GM19452 (cell line): ENCODE measurements at regions not wholly inside any gene's neighbourhood (a gene's known extent, or its start where the extent isn't known, plus 50 kb on each side); places are given as distances from the start of the nearest gene placed in this dataset.
"Not testable (repeated sequence)": the region's sequence is repeated elsewhere in the genome, so short reads cannot be mapped to it uniquely, and the experiment has no call there.

Experiments used
- ATAC-seq: cut with Tn5 transposase; IDR thresholded peaks from one replicate; pipeline ENCODE4 v1.9.1; 2021; ENCODE audit not compliant: unreplicated experiment

DNA sequence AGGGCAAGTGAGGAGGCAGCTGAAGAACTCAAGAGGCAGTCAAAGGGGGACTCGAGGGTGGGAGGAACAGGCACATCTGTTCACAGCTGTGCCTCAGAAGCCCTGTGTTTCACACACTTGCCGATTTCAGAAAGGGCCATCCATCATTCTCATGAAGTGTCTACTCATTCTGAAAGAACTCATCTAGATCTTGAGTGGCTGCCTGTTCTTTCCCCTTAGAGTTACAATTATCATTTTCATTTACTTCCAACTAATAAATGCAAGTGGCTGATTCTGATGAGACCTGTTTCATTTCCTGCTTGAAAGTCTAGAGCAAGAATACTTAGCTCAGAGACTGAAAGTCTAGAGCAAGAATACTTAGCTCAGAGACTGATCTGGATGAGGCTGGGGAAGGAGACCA is 1145.1 kb downstream of the UQCRFS1 start:
- ATAC-seq = no peak

DNA sequence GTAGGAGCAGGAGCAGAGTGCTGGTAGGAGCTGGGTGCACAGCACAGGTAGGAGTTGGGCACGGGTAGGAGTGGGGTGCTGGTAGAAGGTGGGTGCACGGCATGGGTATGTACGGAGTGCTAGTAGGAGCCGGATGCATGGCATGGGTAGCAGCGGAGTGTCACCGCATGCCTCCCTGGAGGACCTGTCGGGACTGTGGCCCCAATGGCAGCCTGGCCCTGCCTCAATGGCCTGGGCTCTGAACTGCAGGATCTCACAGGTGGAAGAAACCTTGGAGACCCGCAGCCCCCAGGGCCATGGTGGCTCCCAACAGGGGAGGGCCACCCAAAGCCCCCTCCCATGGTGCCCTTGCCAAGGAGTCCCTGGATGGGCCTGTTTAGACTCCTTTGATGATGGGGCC is 1146.0 kb downstream of the UQCRFS1 start:
- no peak for ATAC-seq

DNA sequence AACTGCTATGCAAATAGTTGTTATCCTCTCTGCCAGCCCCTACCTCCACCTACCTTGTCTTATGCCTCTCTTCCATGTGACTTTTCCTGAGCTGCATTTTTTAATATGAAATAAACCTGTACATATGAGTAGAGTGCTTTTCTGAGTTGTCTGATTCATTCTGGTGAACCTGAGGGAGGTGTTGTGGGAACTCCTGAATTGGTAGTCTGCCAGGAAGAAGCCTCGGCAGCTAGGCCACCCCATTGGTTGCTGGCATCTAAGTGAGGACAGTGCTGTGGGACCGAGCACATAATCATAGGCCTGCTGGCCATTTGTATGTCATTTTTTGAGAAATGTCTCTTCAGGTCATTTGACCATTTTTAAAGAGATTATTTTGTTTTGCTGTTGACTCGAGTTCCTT is 1146.8 kb downstream of the UQCRFS1 start:
- no peak for ATAC-seq

DNA sequence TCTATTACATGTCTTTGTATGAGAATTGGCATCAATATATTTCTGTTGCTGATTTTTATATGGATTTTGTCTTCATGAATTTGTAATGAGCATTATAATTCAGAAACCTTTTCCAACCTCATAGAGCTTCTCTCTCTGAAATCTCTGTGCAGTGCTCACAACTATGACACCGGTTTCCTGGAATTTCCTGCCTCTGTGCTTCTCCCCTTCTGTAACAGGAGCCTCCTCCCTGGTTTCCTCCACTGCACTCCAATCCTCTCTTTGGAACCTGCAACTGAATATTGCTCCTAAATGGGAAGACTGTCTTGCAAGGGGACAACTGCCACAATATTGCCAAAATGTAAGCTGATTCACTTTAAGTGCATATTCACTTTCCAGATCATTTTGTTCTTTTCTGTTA is 1147.9 kb downstream of the UQCRFS1 start:
- ATAC-seq = no peak

DNA sequence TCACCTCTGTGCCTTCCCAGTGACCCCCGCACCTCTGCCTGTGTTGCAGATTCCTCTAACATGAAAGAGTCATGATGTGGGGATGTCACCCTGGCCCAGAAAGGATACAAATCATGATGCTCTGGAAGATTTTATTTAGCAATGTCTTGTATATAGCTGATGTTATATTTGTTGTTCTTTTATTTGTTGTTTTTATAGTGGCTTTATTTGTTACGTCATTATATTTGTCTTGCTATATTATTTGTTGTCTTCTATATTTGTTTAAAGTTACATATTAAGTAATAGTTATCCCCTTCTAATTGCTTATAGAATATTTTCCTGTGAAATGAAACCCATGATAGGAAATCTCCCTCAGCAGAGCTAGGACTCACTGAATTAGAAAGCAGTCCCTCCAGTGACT is 1149.2 kb downstream of the UQCRFS1 start:
- no peak for ATAC-seq

DNA sequence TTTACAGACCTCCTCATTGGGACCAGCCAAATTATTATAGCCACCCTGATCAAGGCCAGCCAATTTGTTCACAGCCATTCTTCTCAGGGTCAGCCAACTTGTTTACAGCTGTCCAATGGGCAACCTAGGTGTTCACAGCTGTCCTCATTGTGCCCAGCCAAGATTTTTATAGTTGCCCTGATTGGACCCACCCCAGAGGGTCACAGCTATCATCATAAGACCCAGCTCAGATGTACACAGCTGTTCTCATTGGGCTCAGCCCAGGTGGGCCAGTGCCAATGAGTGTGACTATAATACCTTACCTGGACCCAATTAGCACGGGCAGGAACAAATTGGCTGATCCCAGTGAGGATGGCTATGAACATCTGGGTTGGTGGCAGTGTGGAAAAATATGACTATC is 1151.8 kb downstream of the UQCRFS1 start:
- ATAC-seq = no peak

DNA sequence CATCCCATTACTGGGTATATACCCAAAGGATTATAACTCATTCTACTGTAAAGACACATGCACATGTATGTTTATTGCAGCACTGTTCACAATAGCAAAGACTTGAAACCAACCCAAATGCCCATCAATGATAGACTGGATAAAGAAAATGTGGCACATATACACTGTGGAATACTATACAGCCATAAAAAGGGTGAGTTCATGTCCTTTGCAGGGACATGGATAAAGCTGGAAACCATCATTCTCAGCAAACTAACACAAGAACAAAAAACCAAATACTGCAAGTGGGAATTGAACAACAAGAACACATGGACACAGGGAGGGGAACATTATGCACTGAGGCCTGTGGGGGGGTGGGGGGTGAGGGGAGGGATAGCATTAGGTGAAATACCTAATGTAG is 1155.9 kb downstream of the UQCRFS1 start:
- not testable (repeated sequence) for ATAC-seq

DNA sequence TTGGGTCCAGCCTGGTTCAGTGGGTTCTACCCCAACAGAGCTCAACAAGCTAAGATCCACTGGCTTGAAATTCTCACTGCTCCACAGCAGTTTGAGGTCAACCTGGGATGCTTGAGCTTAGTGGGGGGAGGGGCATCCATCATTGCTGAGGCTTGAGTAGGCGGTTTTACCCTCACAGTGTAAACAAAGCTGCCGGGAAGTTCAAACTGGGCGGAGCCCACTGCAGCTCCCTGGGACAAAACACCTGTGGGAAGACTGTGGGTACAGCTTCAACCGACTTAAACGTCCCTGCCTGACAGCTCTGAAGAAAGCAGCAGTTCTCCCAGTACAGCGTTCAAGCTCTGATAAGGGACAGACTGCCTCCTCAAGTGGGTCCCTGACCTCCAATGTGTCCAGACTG is 1161.9 kb downstream of the UQCRFS1 start:
- no peak for ATAC-seq

DNA sequence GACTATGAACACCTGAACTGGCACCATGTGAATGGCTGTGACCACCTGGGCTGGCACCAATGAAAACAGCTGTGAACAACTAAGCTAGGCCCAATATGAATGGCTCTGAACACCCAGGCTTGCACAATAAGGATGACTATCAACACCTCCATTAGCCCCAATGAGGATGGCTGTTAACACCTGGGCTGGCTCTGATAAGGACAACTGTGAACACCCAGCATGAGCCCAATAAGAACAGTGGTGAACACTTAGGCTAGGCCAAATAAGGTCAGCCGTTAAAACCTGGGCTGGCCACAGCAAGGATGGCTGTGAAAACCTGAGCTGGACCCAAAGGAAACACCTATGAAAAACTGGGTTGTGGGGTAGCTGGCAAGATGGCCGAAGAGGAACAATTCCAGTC is 1163.1 kb downstream of the UQCRFS1 start:
- no peak for ATAC-seq

DNA sequence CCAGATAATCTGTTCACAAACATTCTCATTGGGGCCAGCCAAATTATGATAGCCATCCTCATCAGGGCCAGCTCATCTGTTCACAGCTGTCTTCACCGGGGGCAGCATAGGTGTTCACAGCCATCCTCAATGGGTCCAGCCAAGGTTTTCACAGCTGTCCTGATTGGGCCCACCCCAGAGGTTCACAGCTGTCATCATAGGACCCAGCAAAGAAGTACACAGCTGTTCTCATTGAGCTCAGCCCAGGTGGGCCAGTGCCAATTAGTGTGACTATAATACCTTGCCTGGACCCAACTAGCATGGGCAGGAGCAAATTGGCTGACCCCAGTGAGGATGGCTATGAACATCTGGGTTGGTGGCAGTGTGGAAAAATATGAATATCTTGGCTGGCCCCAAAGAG is 1166.0 kb downstream of the UQCRFS1 start:
- ATAC-seq = no peak

DNA sequence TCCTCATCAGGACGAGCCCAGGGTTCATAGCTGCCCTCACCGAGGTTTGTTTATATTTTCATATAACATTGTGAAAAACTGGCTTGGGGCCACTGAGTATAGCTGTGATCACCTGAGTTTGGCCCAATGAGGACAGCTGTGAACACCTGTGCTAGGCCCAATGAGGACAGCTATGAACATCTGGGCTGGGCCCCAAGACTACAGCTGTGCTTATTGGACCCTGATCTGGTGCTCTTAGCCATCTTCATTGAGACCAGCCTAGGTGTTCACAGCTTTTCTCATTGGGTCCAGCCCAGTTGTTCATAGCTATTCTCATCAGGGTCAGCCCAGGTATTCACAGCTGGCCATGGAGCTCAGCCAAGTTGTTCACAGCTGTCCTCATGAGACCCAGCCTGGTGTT is 1167.3 kb downstream of the UQCRFS1 start:
- ATAC-seq = no peak

DNA sequence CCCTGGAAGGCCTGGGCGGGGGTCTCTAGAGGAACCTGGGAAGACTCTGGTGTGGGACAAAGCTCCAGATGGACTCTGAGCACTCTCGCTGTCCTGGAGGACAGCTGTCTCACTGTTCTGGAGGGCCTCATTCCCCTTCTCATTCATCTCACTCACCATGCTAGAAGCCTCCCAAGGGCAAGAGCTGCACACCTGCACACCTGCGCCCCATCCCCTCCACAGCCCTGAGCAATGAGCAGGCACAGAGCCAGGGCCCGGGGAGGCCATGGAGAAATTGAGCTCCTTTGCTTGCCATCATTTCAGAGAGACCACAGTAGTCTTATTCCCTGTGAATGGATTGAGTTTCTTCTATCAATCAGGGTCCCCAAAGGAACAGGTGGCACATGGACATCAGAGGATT is 1168.5 kb downstream of the UQCRFS1 start:
- no peak for ATAC-seq

DNA sequence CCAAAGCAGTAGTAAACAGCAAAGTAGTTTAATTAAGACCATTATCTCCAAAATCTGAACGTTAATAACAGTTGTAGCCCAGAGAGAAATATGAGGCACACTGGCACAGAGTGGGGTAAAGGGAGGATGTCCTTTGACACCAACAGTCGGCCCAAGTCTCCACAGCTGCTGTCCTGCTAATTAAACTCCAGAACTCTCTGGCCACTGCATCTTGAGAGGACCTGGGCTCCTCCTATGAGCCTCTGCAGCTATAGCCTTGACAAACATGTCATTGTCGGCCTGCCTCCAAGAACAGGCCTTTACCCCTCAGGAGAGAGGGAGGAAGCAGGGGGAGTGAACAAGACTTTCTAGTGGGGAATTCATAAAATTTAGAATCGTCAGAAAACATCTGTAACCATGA is 1170.4 kb downstream of the UQCRFS1 start:
- no peak for ATAC-seq

DNA sequence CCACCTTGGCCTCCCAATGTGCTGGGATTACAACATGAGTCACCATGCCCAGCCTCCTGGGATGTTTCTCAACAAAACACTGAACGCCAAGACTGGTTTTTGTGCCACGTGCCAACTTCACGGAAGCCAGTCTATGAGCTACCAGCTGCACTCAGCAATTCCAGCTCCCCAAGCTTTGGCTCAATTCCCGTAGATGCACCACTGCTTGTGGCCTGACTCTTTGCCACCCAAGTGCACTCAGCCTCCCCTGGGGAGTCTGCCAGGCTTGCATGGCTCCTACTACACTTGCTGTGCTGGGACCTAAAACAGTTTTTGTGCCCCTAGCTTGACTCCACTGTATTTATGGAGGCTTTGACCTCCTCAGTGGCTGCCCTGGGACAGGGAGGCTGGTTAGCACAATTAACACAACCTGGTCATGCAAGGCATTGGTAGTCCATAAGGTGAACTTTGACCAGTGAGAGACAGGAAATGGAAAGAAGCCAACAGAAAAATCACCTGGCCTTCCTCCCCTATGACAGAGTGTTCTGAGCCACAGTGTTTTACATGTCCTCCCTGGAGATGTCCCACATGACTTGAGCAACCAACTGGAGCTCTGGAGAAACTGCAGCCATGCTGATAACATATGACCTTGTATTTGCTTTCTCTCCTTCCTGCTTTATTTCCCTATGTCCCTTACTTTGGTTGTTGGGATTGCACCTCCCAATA is 1173.1 kb downstream of the UQCRFS1 start:
- no peak for ATAC-seq

DNA sequence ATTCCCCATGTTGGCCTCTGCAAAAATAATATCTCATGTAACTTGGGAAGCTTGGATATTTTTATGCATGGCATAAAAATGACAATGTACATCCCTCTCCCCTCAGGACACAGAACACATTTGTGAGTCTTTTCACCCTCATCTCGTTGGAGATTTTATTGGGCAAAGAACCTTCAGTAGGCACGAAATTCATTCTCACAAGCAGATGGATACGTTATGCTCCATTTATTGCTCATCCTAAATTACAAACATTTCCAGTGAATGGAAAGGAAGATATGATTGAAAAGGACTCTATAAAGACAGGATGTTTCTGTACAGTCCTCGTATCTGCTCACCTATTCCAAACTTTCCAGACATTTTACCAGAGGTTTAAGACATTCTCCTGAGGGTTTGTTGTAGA is 1175.8 kb downstream of the UQCRFS1 start:
- ATAC-seq = no peak

DNA sequence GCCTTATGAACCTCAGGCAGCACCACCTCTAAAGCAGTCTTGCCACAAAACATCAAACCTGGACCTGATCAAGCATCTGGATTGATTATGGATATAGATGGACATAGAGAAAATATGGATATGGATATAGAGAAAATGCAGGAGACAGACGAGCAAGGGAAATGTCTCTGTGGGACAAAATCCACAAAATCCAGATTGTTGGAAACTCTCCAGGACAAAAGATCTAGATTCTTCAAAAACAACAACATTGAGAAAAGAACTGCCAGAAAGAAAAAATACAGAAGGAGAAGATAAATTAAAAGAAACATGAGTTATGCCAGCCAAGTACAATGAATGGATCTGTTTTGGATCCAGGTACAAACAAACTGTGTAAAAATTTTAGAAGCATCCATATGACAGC is 1176.5 kb downstream of the UQCRFS1 start:
- no peak for ATAC-seq

DNA sequence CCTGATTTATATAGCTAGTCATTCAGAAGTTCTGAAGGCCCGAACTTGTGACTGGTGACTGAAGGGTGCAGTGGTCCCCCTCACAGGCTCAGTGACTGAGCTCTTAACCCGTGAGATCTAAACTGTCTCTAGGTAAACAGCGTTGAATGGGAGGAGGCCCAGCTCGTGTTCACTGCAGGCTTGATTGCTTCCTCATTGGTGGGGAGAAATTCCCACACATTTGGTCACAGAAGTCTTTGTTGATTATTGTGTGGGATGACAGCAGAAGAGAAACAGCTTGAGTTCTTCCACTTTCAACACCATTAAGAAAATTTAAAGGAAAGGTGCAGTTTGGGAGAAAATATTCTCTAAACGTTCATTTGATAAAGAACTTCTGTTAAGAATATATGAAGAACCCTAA is 1178.0 kb downstream of the UQCRFS1 start:
- ATAC-seq = no peak

DNA sequence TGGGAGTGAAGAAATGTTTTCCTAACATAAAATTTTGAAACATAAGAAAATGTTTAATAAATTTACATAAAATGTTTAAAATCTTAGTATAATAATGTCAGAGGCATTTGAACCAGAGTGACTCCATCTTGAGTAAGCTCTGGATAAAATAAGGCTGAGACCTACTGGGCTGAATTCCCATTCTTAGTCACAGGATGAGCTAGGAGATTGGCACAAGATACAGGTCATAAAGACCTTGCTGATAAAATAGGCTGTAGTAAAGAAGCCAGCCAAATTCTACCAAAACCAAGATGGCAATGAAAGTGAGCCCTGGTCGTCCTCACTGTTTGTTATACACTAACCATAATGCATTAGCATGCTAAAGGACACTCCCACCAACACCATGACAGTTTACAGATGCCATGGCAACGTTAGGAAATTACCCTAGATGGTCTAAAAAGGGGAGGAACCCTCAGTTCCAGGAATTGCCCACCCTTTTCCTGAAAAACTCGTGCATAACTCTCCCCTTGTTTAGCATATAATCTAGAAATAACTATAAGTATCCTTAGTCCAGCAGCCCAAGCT is 1184.0 kb downstream of the UQCRFS1 start:
- no peak for ATAC-seq

DNA sequence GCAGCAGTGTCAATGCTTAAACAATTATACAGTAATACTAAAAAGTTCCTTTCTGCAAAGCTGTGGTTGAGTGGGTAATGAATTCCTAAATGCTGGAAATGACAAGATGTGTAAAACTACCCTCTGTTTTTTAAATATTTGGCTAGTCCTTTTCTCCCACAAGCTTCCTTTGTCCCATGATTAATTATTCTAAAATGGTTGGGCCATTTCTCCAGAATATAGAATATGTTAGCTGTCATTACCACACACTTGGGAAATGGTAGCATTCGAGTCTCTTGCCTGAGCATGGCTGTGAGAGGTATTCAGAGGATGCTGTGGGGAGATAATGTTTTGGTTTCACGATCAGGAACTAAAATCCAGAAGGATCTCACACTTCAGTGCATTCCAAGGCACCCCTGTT is 1185.8 kb downstream of the UQCRFS1 start:
- ATAC-seq = no peak

DNA sequence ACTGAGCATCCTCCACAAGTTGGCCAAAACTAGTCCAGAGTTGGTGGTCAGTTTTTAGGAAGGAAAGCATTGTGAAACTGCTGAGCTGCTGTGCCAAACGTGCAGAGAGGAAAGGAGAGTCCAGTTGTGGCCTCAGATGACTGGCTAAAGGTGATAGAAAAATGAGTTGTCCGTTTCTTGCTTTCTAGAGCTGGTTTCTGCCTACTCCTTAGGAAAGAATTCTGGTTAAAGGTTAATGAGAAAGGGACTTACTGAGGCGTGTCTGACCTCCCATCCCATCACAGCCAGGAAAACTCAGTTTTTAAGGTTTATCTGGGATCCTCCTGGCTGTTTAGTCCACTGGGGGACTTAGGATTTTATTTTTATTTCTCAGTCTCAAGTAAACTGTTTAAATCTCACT is 1186.3 kb downstream of the UQCRFS1 start:
- ATAC-seq = no peak

DNA sequence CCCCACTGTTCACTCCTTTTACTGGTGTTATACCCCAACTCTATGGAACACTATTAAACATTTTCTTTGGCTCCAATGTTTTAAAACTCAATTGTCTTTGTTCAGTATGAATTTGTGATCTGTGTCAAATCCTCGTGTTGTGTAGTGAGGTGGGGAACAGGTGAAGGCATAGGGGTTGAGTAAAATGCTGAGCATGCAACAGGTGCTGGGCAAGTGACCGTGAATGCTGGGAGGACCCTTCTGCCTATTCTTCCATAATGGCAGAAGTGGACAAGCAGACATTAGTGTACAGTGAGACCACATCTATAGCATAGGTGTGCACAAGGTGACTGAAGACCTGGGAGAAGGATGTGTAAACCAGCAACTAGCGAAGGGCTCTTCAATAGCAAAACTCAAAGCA is 1188.0 kb downstream of the UQCRFS1 start:
- ATAC-seq = no peak

DNA sequence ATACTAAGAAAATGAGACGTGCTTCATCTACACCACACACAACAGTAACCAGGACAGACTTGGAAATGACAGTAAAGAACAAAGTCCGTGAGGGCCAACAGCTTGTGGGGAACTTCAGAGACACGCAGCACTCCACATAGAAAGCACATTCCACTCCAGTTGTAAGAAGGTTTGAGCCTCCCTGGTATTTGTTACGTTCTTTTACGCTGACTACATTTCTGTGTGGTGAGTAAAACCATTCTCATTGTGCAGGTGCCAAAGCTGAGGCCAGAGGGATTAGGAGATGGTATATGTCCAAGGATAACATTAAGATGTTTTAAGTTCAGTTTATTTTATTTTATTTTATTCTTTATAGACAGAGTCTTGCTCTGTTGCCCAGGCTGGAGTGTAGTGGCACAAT is 1189.9 kb downstream of the UQCRFS1 start:
- no peak for ATAC-seq

DNA sequence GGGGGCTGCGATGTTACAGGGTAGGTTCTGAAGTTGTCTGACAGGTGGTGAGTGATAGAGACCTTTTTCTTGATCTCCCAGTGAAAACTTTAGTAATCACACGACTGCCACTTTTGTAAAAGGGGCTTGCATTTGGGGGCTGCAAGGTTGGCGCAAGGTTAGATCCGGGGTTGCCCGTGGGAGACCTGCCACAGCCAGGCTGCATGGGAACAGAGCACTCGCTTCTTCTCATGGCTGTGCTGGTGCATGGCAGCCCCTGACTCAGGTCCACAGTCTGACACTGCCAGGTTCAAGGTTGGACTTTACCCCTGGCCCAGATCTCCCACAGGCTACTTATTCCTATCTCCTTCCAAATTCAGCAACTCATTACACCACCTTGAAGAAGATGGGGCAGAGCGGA is 1190.4 kb downstream of the UQCRFS1 start:
- ATAC-seq = no peak
